Uterus (tissue), 2 donors: ENCODE measurements at regions not wholly inside any gene's neighbourhood (a gene's known extent, or its start where the extent isn't known, plus 50 kb on each side); places are given as distances from the start of the nearest gene placed in this dataset.

Experiments
- CTCF ChIP-seq, 4 experiments: fragments of 200-600 bp in 2 of 4; fragments of 450-650 bp in 2 of 4; sonication (generic) in 2 of 4; IDR thresholded peaks; one replicate each; pipeline ENCODE4 v1.5.1; 2016 to 2019; ENCODE audit warnings: antibody characterized with exemption in 4 of 4, mild to moderate bottlenecking in 2 of 4, moderate library complexity in 1 of 4
- POLR2A ChIP-seq, 2 donors: fragments of 450-650 bp; IDR thresholded peaks; one replicate each; pipeline ENCODE4 v1.6.1; 2016; ENCODE audit warnings: antibody characterized with exemption in 2 of 2, mild to moderate bottlenecking in 1 of 2, moderate library complexity in 1 of 2

DNA sequence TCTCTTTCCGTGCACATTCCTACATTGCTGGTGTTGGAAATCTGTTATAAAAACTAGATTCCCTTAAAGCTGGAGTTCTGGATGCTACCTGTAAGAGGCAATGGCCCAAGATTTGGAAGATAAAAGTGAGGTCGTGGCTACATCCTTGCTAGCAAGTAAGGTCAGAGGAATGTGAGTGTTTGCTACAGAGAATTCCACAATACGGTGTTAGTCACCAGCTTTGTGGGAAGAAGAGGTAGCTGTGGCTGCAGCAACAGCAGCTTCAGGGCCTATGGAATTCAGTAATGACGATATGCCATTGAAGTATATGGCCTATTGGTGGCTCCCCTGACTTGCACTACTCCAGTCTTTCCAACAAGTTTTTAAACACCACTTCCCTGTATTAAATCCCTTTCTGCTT is 227.7 kb upstream of the TMEM260 start:
- no peak for TF ChIP-seq POLR2A (IDR thresholded peaks at IDR 0.05)
- no peak for TF ChIP-seq CTCF (IDR thresholded peaks at IDR 0.05)
